Esophagus mucosa (tissue), 1 donor: ENCODE measurements at regions not wholly inside any gene's neighbourhood (a gene's known extent, or its start where the extent isn't known, plus 50 kb on each side); places are given as distances from the start of the nearest gene placed in this dataset.
"Not testable (repeated sequence)": the region's sequence is repeated elsewhere in the genome, so short reads cannot be mapped to it uniquely, and the experiment has no call there.

Experiments used
- ATAC-seq: fragments of 200-7000 bp; cut with Tn5 transposase; one replicate; pipeline ENCODE4 v1.9.1; 2020
- donor health status: DM: yes; HTN: yes; CAD: no.

DNA sequence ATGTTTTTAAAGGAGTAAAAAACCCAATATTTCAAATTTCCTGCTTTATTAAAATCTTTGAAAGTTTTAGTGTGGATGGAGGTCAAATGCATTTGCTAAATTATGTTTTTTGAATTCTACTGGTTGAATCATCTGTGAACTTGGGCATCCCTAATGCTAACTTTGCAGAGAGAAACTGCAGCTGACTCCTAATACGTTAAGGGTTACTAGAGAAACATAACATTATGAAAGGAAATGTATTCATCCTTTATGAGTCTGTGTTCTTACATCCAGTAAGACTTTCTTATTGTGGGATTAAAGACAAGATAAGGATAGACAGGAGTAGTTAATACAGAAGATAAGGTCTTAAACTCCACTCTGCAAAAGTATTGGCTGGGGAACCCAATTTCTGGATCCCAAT, 140.6 kb downstream of the FAM124B start:
- ATAC-seq, result no peak

DNA sequence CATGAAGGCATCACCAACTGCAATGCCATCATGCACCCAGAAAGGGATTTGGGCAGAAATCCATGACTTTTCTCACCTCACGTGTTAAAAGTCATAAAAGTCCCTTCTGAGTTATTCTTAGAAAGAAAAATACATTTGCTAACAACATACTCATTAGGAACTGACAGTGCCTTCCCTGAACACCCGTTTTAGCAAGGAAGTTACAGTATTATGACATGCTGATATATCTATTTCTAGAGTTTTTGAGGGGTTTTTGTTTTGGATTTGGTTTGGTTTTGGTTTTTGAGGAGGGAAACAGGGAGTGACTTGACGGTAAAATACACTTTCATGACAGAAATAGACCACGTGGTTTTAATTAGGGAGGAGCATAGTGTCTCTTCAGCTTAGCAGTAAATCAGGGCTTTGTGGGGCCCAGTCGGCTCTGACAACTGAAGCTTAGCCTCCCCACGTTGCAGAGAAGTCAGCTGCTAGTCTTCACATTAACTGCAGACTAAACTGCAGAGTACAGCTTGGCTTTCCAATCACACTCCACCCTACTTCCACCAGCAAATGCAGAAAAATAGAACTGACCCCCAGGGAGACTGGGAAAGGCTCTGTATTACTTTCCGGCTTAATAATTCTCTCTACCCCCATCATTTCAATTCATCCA, 141.4 kb downstream of the FAM124B start:
- ATAC-seq, result no peak

DNA sequence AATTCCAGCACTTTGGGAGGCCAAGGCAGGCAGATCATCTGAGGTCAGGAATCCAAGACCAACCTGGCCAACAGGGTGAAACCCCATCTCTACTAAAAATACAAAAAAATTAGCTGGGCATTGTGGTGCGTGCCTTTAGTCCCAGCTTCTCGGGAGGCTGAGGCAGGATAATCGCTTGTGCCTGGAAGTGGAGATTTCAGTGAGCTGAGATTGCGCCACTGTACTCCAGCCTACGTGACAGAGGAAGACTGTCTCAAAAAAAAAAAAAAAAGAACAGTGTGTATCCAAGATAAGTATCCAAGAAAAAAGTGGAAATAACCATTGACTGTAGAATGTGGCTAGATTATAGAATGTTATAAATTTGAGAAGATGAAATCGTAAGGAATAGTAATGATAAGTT, 142.1 kb downstream of the FAM124B start:
- ATAC-seq, result no peak

DNA sequence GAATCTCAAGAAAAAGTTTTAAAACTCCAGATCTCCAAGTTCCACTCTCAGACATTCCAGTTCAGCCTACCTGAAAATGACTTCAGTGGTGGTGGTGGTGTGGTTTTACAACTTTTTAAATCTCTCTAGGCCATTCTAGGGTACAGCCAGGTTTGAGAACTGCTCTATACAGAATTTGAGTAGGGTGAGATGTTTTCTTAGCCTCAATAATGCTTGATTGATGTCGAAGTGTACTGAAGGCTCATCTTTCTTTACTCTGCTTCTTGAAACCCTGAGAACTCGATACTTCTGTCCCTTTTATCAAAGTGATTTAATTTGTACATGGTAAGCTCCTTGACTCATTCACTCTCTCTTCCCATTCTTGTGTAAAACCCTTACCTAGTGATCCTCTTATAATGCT, 143.8 kb downstream of the FAM124B start:
- ATAC-seq, result no peak

DNA sequence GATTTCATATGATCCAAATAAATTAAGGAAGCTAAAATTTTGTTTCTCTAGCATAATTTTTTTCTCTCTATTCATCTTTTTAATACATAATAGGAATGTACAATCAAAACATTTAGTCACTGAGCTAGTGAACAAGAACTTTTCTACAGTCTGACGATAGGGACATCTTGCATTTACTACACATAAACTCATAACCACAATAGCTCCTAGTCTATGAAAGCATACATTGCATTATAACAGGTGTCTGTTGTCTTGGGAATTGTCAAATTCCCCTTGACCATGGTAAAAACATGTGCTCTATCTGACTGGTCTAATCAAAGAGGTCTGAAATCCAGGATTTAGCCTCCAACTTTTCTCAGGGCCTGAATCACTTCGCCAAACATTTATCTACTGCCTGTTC, 144.8 kb downstream of the FAM124B start:
- ATAC-seq, result no peak

DNA sequence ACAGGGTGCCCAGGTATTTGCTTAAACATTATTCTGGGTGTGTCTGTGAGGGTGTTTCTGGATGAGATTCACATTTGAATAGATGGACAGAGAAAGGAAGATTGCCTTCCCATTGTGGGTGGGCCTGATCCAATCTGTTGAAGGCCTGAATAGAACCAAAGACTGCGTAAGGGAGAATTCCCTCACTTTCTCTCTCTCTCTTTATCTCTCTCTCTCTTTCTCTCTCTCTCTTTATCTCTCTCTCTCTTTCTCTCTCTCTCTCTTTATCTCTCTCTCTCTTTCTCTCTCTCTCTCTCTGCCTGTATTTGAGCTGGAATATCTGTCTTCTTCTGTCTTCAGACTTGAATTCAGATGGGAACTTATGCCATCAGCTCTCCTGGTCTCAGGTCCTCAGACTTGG, 148.4 kb downstream of the FAM124B start:
- no peak for ATAC-seq

DNA sequence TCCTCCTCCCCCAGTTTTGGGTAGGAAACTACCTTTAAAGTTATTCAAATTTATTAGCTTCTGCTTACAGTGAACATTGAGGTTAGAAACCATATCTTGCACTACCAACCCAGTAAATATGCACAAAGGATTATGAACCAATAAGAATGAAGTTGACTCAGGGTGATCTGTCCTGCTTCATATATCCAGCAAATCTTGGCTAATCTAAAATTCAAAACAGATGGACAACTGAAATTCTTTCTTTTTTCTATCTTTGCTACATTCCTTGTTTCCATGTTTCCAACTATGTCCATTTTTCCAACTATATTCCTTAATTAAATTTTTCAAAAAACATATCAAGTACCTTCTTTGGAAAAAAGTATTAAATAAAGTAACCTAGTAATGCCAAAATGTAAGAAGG, 149.3 kb downstream of the FAM124B start:
- ATAC-seq, result no peak

DNA sequence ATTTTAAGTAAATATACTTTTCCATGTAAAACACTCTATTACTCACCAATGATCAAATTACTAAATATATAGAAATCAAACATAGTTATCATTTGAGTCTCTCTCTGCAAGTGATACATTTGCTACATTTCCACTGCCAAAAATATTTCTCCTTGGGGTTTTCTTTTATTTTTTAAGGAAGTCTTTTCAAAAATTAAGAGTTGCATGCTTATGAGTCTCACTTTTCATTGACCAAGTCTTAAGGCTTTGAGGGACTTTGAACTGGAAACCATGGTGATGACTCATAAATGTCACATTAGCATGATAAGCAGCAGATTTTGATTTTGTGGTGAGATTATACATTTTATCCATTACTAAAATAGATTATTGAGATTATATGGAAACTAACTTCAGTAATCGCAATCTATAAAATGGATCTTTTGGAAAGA, 152.9 kb downstream of the FAM124B start:
- ATAC-seq, result no peak

DNA sequence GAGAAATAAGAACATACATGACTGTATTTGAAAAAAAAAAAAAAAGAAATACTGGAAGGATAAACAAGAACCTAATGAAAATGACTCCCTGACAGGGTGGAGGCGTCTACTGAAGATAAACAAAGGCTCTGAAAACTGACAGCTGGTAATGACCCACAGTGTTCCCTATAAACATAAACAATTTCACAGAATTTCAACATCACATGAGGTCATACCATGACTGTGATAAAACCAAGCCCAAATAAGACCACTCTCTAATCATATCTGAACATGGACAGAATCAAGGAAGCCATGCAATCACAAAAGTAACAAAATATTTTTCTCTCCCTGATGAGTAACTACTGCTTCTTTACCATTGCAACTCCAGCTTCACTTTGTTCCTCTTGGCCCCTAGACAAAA, 159.3 kb downstream of the FAM124B start:
- ATAC-seq, result no peak

DNA sequence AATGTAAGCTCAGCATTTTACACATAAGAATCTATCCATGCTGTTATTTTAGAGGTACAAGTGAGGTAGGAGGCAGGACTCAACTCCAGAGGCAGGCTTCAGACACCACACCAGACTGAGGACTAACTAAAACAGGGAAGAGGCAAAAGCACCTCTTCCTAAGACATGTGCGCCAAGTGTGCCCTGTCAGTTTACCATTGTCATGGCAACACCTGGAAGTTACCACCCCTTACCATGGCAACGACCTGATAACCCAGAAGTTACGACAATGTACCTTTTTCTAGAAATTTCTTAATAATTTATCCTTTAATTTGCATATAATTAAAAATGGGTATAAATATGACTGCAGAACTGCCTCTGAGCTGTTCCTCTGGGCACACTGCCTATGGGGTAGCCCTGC, 160.1 kb downstream of the FAM124B start:
- no peak for ATAC-seq

DNA sequence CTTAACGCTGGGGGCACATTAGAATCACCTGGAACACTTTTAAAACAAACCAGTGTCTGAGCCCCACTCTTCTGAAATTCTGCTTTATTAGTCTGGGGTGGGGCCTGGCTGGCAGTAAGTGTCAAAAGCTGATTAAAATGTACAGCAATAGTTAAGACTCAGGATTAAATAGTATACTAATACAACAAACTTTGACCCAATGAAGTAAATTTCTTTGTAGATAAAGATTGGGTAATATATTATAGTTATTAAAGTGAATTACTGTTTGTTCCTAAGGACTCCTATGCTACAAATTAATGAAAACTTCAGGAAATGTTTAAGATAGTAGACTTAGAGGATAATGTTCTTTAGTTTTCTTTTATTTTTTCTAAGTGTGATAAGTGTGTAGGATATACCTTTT, 160.9 kb downstream of the FAM124B start:
- no peak for ATAC-seq

DNA sequence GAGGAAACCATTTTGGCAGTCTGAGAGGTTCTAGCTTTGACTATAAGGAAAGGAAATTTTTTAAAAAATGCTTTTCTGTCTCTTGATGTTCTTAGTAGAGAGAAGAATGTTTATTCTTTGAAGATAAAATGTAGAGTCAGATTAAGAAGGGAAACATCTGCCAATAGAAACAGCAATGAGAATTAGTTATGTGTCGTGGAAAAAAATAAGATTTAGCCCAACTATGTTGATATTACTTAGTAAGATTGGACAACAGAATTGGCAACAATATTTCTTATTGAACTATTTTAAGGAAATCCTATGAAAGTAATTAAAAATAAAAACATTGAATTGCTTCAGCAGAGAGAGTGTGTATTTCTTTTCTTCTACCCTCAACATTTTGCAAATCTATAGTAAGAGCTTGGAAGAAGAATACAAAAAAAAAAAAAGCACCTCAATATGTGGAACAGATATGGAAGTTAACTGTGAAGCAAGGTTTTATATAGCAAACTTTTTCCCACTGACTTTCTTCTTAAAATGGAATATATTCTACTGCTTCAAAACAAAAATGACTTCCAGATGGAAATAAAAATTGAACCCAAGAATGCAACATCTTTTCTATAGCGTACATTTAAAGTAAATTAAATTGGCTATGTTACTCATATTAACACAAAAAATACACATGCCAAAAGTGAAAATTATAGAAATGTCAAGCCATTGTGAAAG, 177.9 kb downstream of the FAM124B start:
- ATAC-seq, result no peak

DNA sequence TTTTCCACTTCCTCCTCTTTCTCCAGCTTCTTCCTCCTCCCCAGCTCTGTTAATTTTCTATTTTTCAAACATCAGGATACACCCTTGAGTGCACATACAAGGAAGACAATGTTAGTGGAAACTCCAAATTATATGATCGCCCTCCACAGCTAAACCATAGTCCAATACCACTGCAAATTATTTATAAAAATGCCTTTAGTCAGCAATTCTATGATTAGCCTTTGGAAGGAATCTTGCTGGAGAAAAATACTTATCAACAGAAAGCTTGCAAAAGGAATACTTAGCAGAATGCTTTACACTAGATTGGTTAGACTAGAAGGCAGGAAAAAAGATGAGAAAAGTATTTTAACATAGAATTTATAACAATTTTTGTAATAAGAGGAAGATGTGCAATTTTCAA, 178.9 kb downstream of the FAM124B start:
- ATAC-seq, result no peak

DNA sequence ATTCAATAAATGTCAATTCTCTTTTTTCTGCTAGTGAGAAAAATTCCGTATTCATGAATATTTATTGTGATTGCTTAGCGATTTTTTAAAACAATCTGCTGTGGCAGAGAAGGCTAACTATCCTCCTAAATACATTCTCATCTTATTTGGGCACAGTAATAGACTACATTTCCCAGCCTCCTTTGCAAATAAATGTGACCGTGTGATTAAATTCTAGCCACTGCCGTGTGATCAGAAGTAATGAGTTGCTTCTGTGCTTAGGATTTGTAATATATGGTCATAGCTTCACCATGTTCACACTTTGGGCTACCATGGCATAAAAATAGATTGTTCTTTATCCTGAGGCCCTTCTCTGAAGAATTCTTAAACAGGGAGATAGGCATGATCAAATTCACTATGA, 179.6 kb downstream of the FAM124B start:
- ATAC-seq, result peak; percentile 51

DNA sequence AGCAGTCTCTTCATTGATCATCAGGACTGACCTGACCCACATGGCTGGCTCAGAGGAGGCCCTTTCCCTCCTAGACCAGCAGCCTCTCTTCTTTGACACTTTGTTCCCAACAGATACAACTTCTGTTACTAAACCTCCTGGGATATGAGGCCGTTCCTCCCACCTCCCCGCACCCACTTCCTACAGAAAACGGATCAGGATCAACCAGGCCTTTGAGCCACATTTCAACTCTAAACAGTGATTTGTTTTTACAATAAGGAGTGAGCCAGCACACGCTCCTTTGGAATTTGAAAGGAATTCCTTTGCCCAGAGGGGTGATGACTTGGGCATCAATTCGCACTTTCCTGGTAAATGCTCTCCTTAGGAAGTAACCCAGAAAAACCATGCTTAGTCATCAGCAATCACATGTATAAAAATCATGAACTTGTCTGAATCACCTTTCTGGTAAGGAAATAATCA, 180.4 kb downstream of the FAM124B start:
- ATAC-seq, result peak; percentile 88

DNA sequence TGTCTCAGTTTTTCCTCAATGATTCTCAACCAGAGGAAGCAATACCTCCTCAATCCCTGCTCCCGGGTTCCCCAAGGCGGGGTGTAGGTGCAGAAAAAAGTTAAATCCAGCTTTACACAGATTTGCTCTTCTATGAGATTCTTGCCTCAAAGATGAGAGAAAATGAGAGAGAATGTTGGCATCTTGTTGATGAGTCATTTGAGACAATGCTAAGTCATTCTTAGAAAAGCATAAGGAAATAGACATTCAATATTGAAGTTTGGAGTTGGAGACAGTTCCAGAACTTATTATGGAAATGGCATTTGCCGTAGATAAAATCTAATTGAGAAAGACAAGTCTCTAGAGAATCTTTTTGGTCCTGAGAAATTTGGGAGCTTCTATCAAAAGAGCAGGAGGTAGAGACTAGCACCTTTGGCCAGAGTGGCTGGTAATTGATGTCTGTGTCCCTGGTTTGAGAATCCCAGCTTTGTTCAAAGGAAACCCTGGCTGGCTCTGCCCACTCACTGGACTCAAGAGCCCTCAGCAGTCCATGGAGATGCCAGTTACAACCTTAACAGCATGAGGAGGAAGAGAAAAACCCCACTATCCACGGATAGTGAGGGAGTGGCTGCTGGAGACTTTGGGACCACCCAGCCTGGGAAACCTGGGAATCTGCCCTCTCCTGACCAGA, 181.2 kb downstream of the FAM124B start:
- no peak for ATAC-seq

DNA sequence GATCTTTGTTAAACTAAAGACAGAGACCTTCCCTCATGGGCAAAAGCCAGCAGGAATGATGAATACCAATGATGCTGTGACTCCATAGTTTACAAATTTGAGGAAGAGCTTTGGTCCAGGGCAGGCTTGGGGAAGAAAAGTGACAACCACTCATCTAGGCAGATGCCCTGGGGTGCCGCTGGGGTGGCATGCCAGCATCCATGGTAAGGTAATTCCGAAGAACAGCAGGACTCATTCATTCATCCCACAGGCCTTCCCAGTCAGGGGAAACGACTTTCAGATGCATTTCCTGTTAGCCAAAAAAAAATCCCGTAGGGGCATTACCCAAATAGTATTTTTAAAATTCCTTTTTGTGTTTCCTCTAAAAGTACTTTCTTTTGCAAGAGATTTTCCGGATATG, 180.7 kb upstream of the SERPINE2 start:
- no peak for ATAC-seq

DNA sequence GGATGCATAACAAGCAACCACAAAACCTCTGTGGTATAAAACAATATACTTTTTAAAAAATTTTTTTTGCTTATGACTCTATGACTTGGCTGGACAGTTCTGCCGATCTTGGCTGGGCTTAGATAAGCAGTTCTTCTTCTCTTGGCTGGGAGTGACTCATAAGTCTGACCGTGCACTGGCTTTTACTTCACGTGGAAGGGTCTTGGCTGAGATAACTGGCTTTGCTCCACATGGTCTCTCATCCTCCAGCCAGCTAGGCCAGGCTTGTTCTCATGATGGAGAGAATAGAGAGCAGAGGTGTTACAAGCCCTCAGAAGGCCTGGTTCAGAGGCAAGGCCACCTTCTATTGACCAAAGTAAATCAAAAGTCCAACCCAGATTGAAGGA, 178.9 kb upstream of the SERPINE2 start:
- no peak for ATAC-seq

DNA sequence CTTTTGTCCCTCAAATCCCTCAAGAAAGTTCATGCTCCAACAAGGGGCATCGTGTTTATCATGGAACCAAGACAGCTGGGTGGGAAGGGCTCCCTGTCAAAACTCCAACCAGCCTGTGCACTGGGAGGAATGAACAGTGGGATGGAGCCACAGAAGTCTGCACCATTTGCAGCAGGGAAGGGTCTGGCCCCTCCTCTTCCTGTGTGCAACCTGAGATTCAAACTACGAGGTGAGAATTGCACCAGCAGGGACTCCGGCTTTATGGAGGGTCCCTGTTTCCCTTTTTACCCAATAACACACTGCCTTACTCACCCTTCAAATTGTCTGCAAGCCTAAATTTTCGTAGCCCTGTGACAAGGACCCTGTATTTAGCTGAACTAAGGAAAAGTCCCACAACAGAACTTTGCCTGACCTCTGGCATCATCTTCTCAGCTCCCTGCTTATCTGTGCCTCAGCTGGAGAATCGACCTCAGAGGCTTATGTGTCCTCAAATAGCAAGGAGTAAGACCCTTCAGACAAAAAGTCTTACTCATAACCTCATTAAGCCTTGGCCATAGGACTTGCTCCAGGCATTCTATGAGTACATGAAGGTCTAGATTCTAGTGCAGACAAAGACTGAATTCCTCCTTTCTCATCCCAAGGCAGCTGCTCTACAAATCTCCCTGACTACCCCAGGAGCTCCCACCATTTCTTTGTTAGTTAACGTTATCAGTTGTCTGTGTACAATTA, 178.3 kb upstream of the SERPINE2 start:
- no peak for ATAC-seq

DNA sequence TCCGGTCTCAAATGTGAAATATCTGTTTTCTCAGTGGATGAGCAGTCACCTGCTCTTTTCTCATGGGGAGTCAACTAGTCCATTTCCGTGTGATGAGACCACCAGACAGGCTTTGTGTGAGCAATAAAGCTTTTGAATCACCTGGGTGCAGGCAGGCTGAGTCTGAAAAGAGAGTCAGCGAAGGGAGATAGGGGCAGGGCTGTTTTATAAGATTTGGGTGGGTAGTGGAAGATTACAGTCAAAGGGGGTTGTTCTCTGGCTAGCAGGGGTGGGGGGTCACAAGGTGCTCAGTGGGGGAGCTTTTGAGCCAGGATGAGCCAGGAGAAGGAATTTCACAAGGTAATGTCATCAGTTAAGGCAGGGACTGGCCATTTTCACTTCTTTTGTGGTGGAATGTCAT, 176.5 kb upstream of the SERPINE2 start:
- not testable (repeated sequence) for ATAC-seq

DNA sequence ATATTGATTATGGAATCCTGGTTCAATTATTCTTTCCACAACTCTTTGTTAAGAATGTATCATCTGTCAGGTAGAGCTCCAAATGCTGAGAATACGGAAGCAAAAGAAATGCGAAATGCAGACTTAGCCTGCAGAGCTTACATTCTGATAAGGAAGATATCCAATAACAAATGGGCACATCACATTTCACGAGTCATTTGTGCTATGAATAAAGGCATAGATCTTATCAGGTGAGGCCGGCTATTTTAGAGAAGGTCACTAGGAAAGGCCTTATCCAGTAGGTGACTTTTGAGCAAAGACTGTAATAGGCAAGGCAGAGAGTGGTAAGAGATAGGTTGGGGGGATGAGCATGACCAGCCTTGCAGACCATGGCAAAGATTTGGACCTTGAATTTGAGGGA, 174.3 kb upstream of the SERPINE2 start:
- no peak for ATAC-seq

DNA sequence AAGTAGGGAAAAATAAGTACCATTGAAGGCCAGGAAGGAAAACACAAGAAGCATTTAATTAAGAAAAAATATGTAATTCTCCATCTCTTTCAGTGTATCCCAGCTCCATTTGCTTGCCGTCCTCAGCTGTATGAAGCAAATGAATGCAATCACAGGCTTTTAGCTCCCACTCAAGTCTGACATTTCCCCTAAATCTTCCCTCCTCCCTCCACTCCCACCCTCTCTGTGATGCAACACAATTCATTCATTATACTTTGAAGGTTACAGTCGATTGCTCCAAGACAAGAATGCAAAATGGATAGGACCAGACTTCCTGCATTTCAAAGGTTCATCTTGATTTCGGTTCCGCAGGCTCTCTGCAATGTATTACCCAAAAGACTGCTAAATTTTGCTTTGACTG, 172.7 kb upstream of the SERPINE2 start:
- ATAC-seq, result no peak

DNA sequence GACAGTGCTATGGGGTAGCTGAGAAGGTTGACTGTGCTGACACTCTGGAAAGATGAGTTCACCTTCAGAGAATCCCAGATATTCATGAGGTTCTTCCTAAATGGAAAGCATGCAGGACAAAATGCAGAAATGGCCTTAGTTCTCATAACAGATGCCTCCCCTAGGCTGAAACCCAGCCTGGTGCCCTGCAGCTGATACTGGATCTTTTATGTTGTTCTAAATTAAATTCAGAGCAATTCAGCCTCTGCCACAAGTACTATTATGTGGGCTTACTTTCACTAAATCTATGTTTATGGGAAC, 172.0 kb upstream of the SERPINE2 start:
- ATAC-seq, result no peak
